ENCODE measurements at regions not wholly inside any gene's neighbourhood (a gene's known extent, or its start where the extent isn't known, plus 50 kb on each side); places are given as distances from the start of the nearest gene placed in this dataset.

DNA sequence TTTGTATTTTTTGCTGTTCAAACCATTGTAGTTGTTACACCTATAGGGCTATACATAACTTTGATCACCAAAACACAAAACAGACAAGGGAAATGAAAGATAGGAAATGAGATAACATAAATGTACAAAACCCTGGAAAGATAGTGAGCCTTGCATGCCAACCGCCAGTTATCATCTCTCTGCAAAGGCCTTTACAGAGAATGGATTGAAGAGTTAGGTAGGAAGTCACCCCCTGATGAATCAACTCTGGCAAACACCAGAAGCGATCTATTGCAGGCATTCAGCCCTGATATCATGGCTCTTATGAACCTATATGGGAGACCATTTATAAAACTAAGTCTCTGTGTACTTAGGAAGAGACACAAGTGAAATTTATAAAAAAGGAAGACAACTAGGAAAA lies 588.0 kb downstream of the TUSC7 start:
- TF ChIP-seq EZH2phosphoT487 (IDR thresholded peaks at IDR 0.05; ENCODE audit: insufficient read depth, low read depth) (no peak), EZH2 (IDR thresholded peaks at IDR 0.05; ENCODE audit: insufficient read depth, poor library complexity, severe bottlenecking) (no peak)

Measured in GM23248 (cell line).